ENCODE measurements at regions not wholly inside any gene's neighbourhood (a gene's known extent, or its start where the extent isn't known, plus 50 kb on each side); places are given as distances from the start of the nearest gene placed in this dataset.

DNA sequence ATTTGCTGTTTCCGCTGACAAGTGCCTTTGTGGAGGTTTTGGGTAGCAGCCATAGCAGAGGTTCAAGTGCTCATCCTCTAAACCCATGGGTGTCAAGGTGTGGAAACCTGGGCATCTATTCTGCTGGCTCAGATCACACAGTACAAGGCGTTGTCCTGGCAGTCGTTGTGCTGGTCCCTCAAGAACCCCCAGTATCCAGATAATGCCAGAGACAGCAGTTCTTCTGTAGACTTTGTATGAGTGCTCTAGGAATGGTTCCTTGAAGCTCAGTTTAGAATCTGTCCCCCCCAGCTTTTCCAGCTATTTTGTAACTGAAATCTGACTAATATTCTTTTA, 655.7 kb upstream of the MAP3K7 start:
- Histone ChIP-seq H3K4ac (ENCODE audit: low read depth, low read length) (no peak overlapping the region), H3K56ac (ENCODE audit: insufficient read length, low read depth, low read length) (no peak overlapping the region), H2BK20ac (ENCODE audit: low read depth, low read length, poor library complexity, severe bottlenecking) (no peak overlapping the region), H2AK5ac (ENCODE audit: insufficient read length, low read length) (no peak overlapping the region), H2BK12ac (ENCODE audit: insufficient read length, low read depth, low read length) (no peak overlapping the region), H2BK15ac (ENCODE audit: low read depth, low read length) (no peak overlapping the region), H2BK120ac (ENCODE audit: low read depth, low read length, poor library complexity, severe bottlenecking) (no peak overlapping the region), H3K9ac (ENCODE audit: extremely low read depth, insufficient read length, low read length) (no peak overlapping the region), H3K18ac (ENCODE audit: insufficient read length, low read depth, low read length) (no peak overlapping the region), H3K79me1 (ENCODE audit: insufficient read depth, low read depth, low read length, poor library complexity, severe bottlenecking) (no peaks in the 10 kb centered on the region), H4K91ac (ENCODE audit: insufficient read length, low read depth, low read length) (no peak overlapping the region), H3K27me3 (ENCODE audit: insufficient read depth, low read length) (no peaks in the 10 kb centered on the region), H2BK5ac (ENCODE audit: insufficient read length, low read length) (no peak overlapping the region), H2AFZ (ENCODE audit: low read length) (no peak overlapping the region), H3K14ac (ENCODE audit: insufficient read depth, low read length) (no peak overlapping the region), H3K9me3 (ENCODE audit: control insufficient read depth, low read depth, low read length) (no peaks in the 10 kb centered on the region), H4K8ac (replicated peaks; ENCODE audit: insufficient read length, low read depth, low read length) (no peak overlapping the region), H3T11ph (ENCODE audit: low read length) (no peak overlapping the region), H3K27ac (ENCODE audit: insufficient read length, low read depth, low read length) (no peak overlapping the region), H4K5ac (ENCODE audit: insufficient read length, low read depth, low read length) (no peak overlapping the region), H3K23me2 (ENCODE audit: insufficient read length, low read depth, low read length, poor library complexity, severe bottlenecking) (no peaks in the 10 kb centered on the region), H3K4me2 (ENCODE audit: insufficient read depth, insufficient read length, low read length) (no peak overlapping the region), H3K23ac (ENCODE audit: insufficient read length, low read depth, low read length) (no peak overlapping the region), H4K20me1 (ENCODE audit: control insufficient read depth, insufficient read depth, insufficient read length) (no peaks in the 10 kb centered on the region), H3K79me2 (ENCODE audit: insufficient read depth, low read length) (no peaks in the 10 kb centered on the region), H3K4me1 (ENCODE audit: insufficient read depth, low read length) (no peaks in the 10 kb centered on the region)
- no peak overlapping the region for H3K27ac Mint-ChIP-seq
- H3K4me3 Mint-ChIP-seq = no peak overlapping the region
- TF ChIP-seq, protein P1, sequence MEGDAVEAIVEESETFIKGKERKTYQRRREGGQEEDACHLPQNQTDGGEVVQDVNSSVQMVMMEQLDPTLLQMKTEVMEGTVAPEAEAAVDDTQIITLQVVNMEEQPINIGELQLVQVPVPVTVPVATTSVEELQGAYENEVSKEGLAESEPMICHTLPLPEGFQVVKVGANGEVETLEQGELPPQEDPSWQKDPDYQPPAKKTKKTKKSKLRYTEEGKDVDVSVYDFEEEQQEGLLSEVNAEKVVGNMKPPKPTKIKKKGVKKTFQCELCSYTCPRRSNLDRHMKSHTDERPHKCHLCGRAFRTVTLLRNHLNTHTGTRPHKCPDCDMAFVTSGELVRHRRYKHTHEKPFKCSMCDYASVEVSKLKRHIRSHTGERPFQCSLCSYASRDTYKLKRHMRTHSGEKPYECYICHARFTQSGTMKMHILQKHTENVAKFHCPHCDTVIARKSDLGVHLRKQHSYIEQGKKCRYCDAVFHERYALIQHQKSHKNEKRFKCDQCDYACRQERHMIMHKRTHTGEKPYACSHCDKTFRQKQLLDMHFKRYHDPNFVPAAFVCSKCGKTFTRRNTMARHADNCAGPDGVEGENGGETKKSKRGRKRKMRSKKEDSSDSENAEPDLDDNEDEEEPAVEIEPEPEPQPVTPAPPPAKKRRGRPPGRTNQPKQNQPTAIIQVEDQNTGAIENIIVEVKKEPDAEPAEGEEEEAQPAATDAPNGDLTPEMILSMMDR (conservative IDR thresholded peaks at IDR 0.05) = no peak
- H3K36me3 Mint-ChIP-seq (ENCODE audit: insufficient read depth in 1 of 3, low read depth in 3 of 3) = no peaks in the 10 kb centered on the region
- no peaks in the 10 kb centered on the region for H3K27me3 Mint-ChIP-seq (ENCODE audit: low read depth)
- DNase-seq = no peak
- WGBS (ENCODE audit: extremely low coverage, insufficient read length, low lambda C conversion rate) = no CpG with 5 or more reads among the region's 3 CpGs
- no peaks in the 10 kb centered on the region for H3K9me3 Mint-ChIP-seq
- H3K4me1 Mint-ChIP-seq = no peaks in the 10 kb centered on the region

All from H9 (cell line).